GM12891 (cell line): ENCODE measurements at regions not wholly inside any gene's neighbourhood (a gene's known extent, or its start where the extent isn't known, plus 50 kb on each side); places are given as distances from the start of the nearest gene placed in this dataset.

Source experiments
- PAX5 ChIP-seq: IDR thresholded peaks from 2 replicates; pipeline ENCODE4 v1.6.1; 2011; ENCODE audit warnings: low read length, moderate library complexity, mild to moderate bottlenecking; ENCODE audit not compliant: insufficient read depth, severe bottlenecking
- POLR2A ChIP-seq: IDR thresholded peaks from 2 replicates; pipeline ENCODE4 v1.6.1; 2011; ENCODE audit warnings: low read depth, low read length, control low read depth
- POLR2AphosphoS5 ChIP-seq: IDR thresholded peaks from 2 replicates; pipeline ENCODE4 v1.6.1; 2011; ENCODE audit warnings: low read depth, low read length, control low read depth
- SPI1 ChIP-seq: IDR thresholded peaks from 2 replicates; pipeline ENCODE4 v1.6.1; 2011; ENCODE audit warnings: low read depth, low read length, control low read depth
- TAF1 ChIP-seq: IDR thresholded peaks from 2 replicates; pipeline ENCODE4 v1.6.1; 2011; ENCODE audit warnings: low read depth, low read length, control low read depth

DNA sequence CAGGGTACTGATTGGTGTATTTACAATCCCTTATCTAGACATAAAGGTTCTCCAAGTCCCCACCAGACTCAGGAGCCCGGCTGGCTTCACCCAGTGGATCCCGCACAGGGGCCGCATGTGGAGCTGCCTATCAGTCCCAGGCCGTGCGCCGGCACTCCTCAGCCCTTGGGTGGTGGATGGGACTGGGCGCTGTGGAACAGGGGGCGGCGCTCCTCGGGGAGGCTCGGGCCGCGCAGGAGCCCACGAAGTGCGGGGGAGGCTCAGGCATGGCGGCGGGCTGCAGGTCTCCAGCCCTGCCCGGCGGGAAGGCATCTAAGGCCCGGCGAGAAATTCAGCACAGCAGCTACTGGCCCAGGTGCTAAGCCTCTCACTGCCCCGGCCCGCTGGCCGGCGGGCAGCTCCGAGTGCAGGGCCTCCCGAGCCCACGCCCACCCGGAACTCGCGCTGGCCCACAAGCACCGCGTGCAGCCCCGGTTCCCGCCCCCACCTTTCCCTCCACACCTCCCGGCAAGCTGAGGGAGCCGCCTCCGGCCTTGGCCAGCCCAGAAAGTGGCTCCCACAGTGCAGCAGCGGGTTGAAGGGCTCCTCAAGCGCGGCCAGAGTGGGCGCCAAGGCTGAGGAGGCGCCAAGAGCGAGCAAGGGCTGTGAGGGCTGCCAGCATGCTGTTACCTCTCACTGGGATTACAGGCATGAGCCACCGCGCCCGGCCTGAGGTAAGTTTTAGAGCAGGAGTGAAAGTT is 60.0 kb upstream of the SCEL start:
- TF ChIP-seq PAX5 (no peak), POLR2AphosphoS5 (no peak), POLR2A (no peak), TAF1 (no peak), SPI1 (no peak)
